ENCODE measurements at regions not wholly inside any gene's neighbourhood (a gene's known extent, or its start where the extent isn't known, plus 50 kb on each side); places are given as distances from the start of the nearest gene placed in this dataset.

- intact Hi-C loops (cut with DNase I; ENCODE audit: low total_unique reads): loop anchor here (5.0 kb wide), 1 partner anchor 995 kb away; no protein-coding TSS in a partner anchor
- Histone ChIP-seq H3K27ac (no peak overlapping the region), H3K4me1 (no peaks in the 10 kb centered on the region), H3K27me3 (no peaks in the 10 kb centered on the region), H3K4me3 (no peak overlapping the region), H3K36me3 (no peaks in the 10 kb centered on the region), H3K9me3 (no peaks in the 10 kb centered on the region)
- no peak for TF ChIP-seq POLR2A (IDR thresholded peaks at IDR 0.05)
- TF ChIP-seq EP300 (IDR thresholded peaks at IDR 0.05; ENCODE audit: low read depth): no peak
- TF ChIP-seq POLR2AphosphoS5 (IDR thresholded peaks at IDR 0.05): no peak
- no peak for TF ChIP-seq CTCF (IDR thresholded peaks at IDR 0.05)
- DNase-seq: no peak
- in situ Hi-C loops (cut with MboI; ENCODE audit: low pct_ligation_motif_present in 1 of 4, low pct_unique_long_range_greater_than_20kb in 1 of 4, low sequenced_read_pairs in 3 of 4): no loop called here
Observed at GRCh38 chr6:104207635-104208034, 652.1 kb downstream of the HACE1 start.

GRCh38 chr6:104201557-104201956, 658.2 kb downstream of the HACE1 start:
- no peak for DNase-seq
- no peak for TF ChIP-seq POLR2A (IDR thresholded peaks at IDR 0.05)
- TF ChIP-seq EP300 (IDR thresholded peaks at IDR 0.05; ENCODE audit: low read depth): no peak
- TF ChIP-seq POLR2AphosphoS5 (IDR thresholded peaks at IDR 0.05): no peak
- TF ChIP-seq CTCF (IDR thresholded peaks at IDR 0.05): no peak
- no peaks in the 10 kb centered on the region for H3K9me3 ChIP-seq
- in situ Hi-C loops (cut with MboI; ENCODE audit: low pct_ligation_motif_present in 1 of 4, low pct_unique_long_range_greater_than_20kb in 1 of 4, low sequenced_read_pairs in 3 of 4): no loop called here
- H3K4me1 ChIP-seq: no peaks in the 10 kb centered on the region
- H3K27ac ChIP-seq: no peak overlapping the region
- 50 to 85% methylated on average over 1 to 2 of the region's 2 CpGs for WGBS, 2 donors (ENCODE audit: low coverage in 1 of 2)
- intact Hi-C loops (cut with DNase I; ENCODE audit: low total_unique reads): no loop called here
- H3K27me3 ChIP-seq: no peaks in the 10 kb centered on the region
- no peaks in the 10 kb centered on the region for H3K36me3 ChIP-seq
- H3K4me3 ChIP-seq: no peak overlapping the region

GRCh38 chr6:104187616-104188015, 672.1 kb downstream of the HACE1 start:
- peaks cover 7% of the 10 kb centered on the region in 2 donors for H3K9me3 ChIP-seq
- no peaks in the 10 kb centered on the region for H3K36me3 ChIP-seq
- no peaks in the 10 kb centered on the region for H3K27me3 ChIP-seq
- no peak overlapping the region for H3K4me3 ChIP-seq
- H3K4me1 ChIP-seq: no peaks in the 10 kb centered on the region
- no peak overlapping the region for H3K27ac ChIP-seq
- TF ChIP-seq EP300 (IDR thresholded peaks at IDR 0.05; ENCODE audit: low read depth) (no peak), CTCF (IDR thresholded peaks at IDR 0.05) (no peak), POLR2A (IDR thresholded peaks at IDR 0.05) (no peak), POLR2AphosphoS5 (IDR thresholded peaks at IDR 0.05) (no peak)
- in situ Hi-C loops (cut with MboI; ENCODE audit: low pct_ligation_motif_present in 1 of 4, low pct_unique_long_range_greater_than_20kb in 1 of 4, low sequenced_read_pairs in 3 of 4): no loop called here
- intact Hi-C loops (cut with DNase I; ENCODE audit: low total_unique reads): no loop called here
- DNase-seq: no peak

- no peak for DNase-seq
- in situ Hi-C loops (cut with MboI; ENCODE audit: low pct_ligation_motif_present in 1 of 4, low pct_unique_long_range_greater_than_20kb in 1 of 4, low sequenced_read_pairs in 3 of 4): no loop called here
- Histone ChIP-seq H3K36me3 (no peaks in the 10 kb centered on the region), H3K27ac (no peak overlapping the region), H3K4me1 (no peaks in the 10 kb centered on the region), H3K27me3 (no peaks in the 10 kb centered on the region), H3K9me3 (peaks cover 5 to 7% of the 10 kb centered on the region in 2 donors), H3K4me3 (no peak overlapping the region)
- WGBS, 2 donors (ENCODE audit: low coverage in 1 of 2): 45% methylated on average over 3 of the region's 3 CpGs; no CpG with 5 or more reads in 1 of the 2 donors
- TF ChIP-seq EP300 (IDR thresholded peaks at IDR 0.05; ENCODE audit: low read depth): no peak
- no peak for TF ChIP-seq CTCF (IDR thresholded peaks at IDR 0.05)
- TF ChIP-seq POLR2A (IDR thresholded peaks at IDR 0.05): no peak
- no peak for TF ChIP-seq POLR2AphosphoS5 (IDR thresholded peaks at IDR 0.05)
- intact Hi-C loops (cut with DNase I; ENCODE audit: low total_unique reads): no loop called here
Observed at GRCh38 chr6:104186831-104187230, 672.9 kb downstream of the HACE1 start.
